CD4-positive, alpha-beta T cell treated with Interleukin-6 for 4 hours (primary cell): ENCODE measurements at regions not wholly inside any gene's neighbourhood (a gene's known extent, or its start where the extent isn't known, plus 50 kb on each side); places are given as distances from the start of the nearest gene placed in this dataset.
"Not testable (repeated sequence)": the region's sequence is repeated elsewhere in the genome, so short reads cannot be mapped to it uniquely, and the experiment has no call there.

ENCODE experiments used
- DNase-seq: peaks from one replicate; pipeline ENCODE4 v3.0.0-alpha.2; 2020; ENCODE audit warnings: mixed read lengths

DNA sequence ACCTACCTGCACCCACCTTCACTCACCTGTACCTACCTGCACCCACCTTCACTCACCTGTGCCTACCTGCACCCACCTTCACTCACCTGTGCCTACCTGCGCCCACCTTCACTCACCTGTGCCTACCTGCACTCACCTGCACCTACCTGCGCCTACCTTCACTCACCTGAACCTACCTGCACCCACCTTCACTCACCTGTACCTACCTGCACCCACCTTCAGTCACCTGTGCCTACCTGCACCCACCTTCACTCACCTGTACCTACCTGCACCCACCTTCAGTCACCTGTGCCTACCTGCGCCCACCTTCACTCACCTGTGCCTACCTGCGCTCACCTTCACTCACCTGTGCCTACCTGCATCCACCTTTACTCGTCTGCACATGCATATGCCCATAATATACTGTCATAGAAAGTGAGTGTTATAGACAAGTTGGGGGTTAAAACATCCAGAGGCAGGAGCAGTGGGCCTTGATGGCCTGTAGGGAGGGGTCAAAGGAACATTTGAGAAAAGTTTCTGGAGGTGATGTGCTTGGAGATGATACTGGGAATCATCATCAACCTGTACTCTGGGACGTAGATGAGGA lies 232.9 kb upstream of the ZFP64 start:
- DNase-seq, result not testable (repeated sequence)

DNA sequence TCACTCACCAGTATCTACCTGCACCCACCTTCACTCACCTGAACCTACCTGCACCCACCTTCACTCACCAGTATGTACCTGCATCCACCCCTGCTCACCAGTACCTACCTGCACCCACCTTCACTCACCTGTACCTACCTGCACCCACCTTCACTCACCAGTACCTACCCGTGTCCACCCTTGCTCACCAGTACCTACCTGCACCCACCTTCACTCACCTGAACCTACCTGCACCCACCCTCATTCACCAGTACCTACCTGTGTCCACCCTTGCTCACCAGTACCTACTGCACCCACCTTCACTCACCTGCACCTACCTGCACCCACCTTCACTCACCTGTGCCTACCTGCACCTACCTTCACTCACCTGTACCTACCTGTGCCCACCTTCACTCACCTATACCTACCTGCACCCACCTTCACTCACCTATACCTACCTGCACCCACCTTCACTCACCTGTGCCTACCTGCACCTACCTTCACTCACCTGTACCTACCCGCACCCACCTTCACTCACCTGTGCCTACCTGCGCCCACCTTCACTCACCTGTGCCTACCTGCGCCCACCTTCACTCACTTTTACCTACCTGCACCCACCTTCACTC lies 232.1 kb upstream of the ZFP64 start:
- DNase-seq, result not testable (repeated sequence)

DNA sequence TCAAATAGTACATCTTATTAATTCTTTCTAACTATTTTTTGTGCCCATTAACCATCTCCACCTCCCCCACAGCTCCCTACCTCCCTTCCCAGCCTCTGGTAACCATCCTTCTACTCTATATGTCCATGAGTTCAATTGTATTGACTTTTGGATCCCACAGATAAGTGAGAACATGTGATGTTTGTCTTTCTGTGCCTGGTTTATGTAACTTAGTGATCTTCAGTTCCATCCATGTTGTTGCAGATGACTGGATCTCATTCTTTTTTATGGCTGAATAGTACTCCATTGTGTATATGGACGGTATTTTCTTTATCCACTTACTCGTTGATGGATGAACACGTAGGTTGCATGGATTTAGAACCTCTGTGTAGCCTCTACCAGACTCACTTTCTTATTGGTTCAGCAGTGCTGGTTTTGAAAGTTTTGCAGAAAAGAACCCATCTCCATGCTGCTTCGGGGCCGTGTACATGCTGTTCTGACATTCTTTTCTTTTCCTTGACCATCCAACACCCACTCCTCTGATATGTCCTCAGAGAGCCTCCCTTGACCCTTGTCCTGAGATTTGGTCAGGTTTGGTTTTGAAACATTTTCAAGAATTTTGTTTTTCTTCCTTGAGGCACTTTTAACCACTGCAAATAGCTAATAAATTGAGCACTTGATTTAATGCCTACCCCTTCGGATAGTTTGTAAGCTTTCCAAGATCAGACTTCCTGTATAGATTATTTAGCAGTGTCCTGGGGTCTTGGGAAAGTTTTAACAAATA lies 231.2 kb upstream of the ZFP64 start:
- DNase-seq, result no peak

DNA sequence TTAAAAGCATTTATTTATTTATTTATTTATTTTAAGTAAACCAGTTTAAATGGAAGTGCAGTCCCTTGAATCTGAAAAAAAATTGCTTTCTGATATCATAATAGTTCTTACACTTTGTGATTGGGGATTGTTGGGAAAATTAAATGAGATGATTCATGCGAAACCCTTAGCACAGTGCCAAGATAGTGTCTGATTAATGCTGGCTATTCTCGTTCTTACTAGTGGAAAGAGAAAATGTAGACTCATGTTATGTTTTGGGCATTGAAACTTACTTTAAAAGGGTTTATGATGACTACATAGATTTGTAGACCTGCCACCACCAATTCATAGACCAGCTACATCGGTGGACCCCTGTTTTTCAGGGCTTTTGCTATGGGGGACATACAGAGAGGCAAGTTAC lies 229.2 kb upstream of the ZFP64 start:
- DNase-seq, result no peak

DNA sequence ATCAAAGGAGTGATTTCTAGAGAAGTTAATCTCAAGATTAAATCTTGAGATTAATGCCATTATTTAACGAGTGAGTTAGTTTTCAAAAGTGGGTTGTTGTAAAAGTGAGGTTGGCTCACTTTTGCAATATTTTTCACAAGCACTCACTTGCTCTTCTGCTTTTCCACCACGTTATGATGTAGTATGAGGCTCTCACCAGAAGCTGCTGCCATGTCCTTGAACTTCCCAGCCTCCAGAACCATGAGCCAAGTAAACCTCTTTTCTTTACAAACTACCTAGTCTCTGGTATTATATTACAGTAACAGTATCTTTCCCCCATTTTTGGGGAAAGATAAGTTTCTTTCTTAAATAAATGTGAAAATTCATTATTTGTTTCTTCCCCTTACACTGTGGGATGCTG lies 227.6 kb upstream of the ZFP64 start:
- no peak for DNase-seq

DNA sequence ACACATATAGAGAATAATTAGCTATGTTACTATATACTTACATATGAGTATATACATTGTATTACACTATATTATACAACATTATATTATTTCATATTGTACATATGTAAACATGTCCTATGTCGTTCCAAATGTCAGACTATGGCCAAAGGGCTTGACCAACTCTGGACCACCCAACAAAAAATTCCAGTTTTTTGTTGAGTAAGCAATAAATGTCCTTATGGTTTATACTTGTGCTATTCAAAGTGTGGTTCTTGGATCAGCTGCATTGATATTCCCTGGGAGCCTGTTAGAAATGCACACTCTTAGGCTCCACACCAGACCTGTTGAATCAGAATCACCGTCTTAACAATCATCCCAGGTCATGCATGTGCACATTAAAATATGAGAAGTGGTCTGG lies 225.4 kb upstream of the ZFP64 start:
- no peak for DNase-seq

DNA sequence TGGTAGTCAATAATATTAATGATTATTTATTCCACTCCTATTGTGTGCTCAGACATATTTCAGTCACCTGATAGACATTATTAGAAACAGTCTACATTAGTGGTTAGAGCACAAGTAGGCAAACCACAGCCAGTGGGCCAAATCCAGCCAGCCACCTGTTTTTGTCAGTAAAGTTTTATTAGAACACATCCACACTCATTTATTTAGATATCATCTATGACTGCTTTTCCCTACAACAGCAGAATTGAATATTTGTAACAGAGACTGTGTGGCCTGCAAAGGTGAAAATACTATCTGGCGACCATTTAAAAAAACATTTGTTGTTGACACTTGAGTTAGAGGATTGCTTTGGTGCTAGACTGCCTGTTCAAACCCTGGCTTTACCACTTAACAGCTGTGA lies 220.0 kb upstream of the ZFP64 start:
- no peak for DNase-seq

DNA sequence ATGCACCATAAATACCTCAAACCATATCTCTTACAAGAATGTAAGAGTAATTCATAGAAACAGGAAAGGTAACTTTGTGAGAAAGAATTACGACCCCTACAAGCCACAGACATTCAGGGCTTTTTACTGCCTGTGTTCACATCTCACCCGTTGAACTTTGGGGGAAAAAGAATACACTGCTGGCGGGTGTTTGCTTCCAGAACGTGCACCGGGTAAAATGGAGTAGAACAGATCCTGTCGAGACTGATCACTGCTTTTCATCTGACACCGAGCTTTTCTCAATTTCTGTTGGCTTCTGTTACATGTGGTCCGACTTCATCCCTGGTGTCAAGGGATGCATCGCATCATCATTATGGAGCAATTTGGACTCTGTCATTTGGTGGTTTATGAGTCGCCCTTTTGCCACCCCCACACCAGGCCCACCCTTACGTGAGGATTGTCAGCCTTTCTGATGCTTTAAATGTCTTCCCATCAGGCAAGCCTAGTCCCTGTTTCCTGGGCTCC lies 219.2 kb upstream of the ZFP64 start:
- DNase-seq, result peak; percentile 8

DNA sequence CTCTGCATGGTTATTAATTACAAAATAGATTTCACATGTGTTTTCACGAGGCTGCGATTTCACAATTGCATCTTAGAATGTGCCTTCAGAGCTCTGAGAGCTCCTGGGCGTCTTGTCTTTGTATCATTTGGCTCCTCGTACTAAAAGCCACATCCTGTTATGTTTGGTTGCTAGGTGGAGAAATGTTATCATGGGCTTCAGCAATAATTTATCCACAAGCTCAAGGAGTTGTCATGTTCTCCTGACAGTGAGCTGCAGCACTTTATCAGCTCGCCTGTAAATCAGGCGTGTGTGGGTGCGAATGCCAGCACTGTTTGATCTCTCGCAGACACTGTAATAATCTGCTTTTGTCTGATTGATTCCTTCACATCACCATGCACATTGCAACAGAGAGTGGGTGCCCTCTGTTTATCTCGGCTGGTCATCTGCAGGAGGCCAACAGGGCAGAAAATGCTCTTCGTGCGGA lies 218.6 kb upstream of the ZFP64 start:
- DNase-seq, result peak; percentile 73

DNA sequence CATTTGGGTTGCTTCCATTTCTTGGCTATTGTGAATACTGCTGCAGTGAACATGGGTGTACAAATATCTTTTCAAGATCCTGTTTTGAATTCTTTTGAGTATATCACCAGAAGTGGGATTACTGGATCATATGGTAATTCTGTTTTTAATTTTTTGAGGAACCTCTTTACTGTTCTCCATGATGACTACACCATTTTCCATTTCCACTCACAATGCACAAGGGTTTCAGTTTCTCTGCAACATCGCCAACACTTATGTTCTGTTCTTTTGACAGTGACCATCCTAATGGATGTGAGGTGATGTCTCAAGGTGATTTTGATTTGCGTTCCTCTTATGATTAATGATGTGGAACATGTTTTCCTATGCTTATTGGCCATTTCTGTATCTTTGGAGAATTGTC lies 214.4 kb upstream of the ZFP64 start:
- no peak for DNase-seq

DNA sequence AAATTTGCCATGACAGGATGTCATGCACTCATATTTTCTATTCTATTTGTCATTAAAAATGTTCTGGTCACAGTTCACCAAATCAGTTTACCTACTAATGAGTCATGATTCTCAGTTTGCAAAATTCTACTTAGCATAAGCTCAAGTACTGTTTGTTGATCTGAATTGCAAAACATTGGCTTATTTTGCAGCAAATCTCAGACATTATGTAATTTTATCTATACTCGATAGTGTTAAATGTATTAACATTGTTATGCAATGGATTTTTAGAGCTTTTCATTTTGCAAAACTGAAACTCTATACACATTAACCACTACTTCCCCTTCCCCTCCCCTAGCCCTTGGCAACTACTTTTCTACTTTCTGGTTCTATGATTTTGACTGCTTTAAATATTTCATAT lies 213.8 kb upstream of the ZFP64 start:
- DNase-seq, result peak; percentile 14

DNA sequence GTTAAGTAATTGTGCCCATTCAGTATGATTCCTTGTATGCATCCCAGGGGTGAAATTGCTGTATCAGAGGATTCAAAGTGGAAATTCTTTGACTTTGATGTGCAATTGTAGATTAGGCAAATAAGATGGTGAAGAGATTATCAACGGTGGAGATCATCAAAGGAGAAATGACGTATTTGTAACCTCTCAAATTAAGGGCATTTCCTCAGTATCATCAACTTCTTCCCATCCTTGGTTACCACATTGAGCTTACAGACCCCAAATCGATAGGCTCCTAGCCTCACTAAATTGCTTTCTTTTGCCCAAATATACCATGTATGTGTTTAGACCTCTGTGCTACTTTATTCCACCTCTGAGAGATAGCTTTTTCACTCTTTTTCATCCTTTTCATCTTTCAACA lies 213.1 kb upstream of the ZFP64 start:
- DNase-seq, result no peak

DNA sequence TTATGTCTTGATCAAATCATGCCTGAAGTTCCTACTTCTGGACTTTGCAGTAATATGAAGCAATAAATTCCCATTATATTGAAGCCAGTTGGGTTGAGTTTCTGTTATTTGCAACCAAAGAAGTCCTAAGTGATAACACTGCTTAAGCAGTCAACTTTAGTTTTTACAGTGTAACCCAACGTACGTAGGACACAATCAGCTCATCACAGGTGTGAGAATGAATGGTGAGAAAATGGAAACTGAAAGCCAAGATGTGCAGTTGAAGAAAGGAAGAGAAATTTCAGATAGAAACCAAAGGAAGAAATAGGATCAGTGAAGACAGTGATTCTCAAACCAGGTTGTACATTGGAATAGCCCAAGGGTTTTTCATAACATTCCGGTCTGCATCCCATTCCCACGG lies 211.4 kb upstream of the ZFP64 start:
- no peak for DNase-seq

DNA sequence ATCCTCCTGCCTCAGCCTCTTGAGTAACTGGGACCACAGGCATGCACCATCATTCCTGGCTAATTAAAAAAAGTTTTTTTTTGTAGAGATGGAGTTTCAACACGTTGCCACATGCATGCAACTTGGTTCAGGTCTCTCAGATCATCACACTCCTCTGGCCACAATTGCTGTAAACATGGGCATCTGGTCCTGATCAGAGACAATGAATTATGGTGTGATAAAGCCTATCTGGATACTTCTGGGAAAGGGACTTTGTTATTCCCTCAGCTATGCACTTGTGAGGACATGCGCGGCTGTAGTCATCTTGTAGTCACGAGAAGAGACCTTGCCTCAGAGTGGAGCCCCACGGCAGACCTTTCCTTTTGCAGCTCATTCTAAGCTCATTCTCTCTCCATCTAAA lies 210.9 kb upstream of the ZFP64 start:
- no peak for DNase-seq

DNA sequence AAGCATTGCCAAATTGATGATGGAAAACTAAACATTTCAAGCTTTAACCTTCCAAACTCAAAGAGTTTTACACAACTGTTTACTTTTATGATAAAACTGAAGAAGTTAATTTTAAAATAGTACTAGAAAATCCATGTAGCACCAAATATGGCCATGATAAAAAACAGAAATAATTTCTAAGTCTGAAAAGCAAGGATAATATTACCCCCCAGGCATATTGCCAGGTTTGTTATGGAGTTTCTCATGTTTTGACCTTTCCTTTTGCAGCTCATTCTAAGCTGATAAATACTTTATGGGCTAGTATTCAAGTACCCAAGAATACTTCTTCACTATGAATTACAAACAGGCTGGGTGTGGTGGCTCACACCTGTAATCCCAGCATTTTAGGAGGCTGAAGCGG lies 209.9 kb upstream of the ZFP64 start:
- no peak for DNase-seq

DNA sequence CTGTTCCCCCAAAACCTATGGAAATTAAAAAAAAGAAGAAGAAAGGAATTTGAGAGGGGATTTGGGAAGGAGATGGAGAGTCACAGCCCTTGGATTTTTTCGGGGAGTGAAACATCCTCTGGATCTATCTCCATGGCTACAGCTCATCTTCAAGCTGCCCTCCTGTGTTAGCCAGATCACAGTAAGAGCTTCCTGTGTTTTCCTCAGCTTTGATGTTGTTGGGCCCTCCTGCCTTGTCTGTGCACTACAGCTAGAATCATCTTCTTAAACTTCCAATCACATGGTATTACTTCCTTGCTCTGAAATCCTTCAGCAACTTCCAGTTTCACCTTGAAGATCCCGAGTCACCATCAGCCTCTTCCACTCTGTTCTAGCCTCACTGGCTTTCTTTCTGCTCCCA lies 207.8 kb upstream of the ZFP64 start:
- peak; percentile 33 for DNase-seq

DNA sequence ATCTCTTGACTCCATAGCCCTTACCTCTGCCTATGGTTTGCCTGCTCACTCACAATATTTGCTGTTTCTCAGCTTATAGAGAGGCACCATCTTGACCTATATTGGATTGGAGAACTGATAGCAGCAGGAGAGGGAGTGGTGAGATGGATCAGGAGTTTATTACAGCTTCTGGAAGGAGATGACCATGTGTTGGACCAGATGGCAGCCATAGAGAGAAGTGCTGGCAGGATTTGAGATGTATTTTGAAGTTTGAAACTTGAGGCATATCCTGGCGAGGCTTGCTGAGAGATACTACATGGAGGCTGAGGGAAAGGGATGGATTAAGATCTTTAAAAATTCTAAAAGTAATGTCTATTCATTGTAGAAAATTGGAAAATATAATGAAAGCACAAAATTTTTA lies 198.0 kb upstream of the ZFP64 start:
- no peak for DNase-seq

DNA sequence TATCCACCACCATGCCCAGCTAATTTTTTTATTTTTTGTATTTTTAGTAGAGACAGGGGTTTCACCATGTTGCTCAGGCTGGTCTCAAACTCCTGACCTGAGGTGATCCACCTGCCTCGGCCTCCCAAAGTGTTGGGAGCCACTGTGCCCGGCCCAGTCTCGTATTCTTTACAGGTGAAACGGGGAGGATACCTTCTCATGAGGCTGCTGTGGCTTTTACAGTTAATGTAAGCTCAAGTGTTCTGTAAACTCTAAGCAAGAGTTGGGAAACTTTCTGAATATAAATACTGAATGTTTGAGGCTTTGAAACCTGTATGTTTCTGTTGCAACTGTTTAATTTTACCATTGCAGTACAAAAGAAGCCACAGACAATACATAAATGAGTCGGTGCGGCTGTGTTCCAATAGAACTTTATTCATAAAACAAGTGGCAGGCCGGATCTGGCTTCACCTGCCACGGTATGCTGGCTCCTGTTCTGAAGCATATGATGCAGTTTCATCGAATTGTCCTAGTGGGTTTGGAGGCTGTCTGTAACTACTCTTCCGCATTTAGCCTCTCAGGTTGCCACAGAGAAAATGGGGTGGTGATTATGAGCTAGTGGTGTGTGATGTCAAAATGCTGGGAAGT lies 192.5 kb upstream of the ZFP64 start:
- DNase-seq, result no peak

DNA sequence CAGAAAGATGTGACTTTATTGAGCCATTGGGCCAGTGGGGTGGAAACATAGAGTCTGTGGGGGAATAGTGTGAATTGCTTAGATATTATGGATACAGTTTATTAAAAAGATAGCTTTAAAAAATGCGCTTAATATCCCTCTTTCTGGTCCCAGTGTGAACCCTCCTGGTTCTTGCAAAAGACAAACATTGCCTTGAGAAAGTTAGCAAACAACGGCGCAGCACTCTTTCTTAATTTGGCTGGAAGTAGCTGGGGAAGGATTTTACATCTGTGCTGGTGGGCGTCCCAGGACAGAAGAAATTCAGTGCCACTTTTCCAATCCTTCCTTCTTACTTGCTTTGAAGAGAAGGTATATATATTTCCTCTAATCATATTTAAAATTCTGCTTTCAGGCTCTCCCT lies 191.4 kb upstream of the ZFP64 start:
- DNase-seq, result no peak

DNA sequence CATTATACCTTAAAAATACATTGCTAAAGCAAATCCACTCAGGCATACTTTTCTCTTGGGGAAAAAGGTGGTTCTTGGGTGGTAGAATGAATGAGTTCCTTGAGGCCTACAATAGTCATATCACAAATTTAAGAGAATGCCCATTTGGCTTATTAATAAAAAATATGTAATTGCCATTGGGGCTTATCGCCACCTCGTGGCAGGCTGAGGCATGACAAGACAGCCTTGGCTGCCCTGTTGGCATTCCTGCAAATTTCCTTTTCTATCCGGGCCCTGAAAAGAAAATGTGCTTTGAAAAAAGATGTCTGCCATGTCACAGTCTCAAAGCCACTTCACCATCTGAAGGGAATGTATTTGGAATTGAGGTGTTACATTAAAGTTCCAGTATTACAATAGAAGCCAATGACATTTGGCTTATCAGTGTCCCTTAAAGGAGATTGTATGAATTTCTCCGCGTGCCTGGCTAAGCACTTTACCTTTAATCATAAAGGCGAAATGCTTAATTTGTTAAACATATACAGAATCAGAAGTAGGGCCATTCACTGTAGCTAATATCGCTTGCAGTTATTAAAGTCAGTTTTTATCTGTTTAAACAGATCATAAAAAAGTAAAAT lies 188.3 kb upstream of the ZFP64 start:
- DNase-seq, result peak; percentile 52

DNA sequence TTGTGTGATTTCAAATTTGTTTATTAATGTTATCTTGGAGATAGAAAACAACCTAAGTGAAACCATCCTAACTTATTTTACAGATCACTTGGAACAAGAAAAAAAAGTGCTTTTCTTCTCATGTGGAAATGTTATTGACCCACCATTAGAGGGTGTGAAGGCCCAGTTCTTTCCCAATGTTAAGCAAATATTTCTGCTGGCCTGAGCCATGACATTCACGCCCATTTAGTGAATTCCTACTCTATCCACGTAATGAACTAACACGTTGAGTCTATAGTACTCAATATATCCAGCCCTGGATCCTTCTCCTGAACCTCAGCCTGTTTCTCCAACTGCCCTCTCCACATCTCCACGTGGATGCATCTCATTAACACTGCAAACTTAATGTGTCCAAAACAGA lies 180.6 kb upstream of the ZFP64 start:
- DNase-seq, result no peak

DNA sequence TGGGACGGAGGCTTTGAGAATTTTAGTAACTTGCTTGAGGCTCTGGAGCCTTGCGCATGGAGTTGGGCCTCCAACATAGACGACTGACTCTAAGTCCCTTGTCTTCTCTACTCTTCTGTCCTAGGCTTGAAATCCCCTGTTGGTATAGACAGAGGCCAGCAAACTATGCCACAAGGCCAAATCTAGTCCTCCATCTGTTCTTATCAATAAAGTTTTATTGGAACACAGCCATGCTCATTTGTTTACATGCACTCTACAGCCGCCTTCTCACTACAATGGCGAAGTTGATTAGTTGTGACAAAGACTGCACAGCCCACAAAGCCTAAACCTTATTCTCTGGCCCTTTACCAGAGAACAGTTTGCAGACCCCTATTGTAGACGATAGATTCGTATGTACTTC lies 174.1 kb upstream of the ZFP64 start:
- DNase-seq, result no peak

DNA sequence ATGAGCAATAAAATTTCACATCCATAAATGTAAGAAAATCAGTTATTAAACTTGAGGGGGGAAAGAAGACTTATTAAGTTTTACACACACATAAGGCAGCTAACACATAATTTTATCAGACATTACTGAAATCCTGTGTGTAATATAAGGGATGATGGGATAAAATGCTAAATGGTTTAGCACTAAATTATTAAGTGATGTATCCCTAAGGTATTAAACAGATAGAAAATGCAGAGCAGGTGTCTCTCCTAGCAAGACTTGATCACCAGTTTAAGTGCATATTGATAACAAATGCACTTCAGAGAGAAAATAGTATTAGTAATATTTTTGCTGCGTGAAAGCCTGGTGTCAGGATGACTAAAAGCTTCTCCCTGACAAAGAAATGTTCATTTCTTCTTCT lies 172.8 kb upstream of the ZFP64 start:
- DNase-seq, result no peak
